ENCODE measurements at regions not wholly inside any gene's neighbourhood (a gene's known extent, or its start where the extent isn't known, plus 50 kb on each side); places are given as distances from the start of the nearest gene placed in this dataset.

DNA sequence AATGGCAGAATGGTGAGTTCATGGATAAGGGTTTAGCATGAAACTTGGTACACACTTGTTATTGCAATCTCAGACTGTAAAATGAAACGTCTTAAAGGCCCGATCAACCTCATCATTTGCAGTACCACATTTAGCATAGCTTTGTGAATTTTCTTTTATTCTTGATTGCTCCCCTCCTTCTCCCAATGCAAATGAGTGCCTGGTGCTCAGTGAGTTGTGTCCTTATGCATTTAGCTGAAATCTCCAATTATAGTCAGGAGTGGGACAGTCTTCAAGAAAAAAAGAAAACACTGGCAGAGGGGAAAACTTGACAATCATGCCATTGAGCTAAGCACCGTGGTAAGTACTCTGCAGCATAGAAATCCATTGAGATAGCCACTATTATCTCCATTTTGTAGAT lies 161.0 kb upstream of the HMCN1 start:
- H3K4me2 ChIP-seq (ENCODE audit: insufficient read depth, low read length) = no peak overlapping the region
- DNase-seq (no peak), ATAC-seq (ENCODE audit: insufficient read depth, low read depth) (no peak)
- no peak for TF ChIP-seq EZH2 (IDR thresholded peaks at IDR 0.05; ENCODE audit: borderline replicate concordance, low read depth, low read length, severe bottlenecking)
- TF ChIP-seq, protein P1, sequence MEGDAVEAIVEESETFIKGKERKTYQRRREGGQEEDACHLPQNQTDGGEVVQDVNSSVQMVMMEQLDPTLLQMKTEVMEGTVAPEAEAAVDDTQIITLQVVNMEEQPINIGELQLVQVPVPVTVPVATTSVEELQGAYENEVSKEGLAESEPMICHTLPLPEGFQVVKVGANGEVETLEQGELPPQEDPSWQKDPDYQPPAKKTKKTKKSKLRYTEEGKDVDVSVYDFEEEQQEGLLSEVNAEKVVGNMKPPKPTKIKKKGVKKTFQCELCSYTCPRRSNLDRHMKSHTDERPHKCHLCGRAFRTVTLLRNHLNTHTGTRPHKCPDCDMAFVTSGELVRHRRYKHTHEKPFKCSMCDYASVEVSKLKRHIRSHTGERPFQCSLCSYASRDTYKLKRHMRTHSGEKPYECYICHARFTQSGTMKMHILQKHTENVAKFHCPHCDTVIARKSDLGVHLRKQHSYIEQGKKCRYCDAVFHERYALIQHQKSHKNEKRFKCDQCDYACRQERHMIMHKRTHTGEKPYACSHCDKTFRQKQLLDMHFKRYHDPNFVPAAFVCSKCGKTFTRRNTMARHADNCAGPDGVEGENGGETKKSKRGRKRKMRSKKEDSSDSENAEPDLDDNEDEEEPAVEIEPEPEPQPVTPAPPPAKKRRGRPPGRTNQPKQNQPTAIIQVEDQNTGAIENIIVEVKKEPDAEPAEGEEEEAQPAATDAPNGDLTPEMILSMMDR (IDR thresholded peaks at IDR 0.05; ENCODE audit: borderline replicate concordance, extremely low read depth, low read length, poor library complexity, severe bottlenecking) = no peak
- no peaks in the 10 kb centered on the region for H3K9me3 ChIP-seq (ENCODE audit: insufficient read depth, low read length, severe bottlenecking)
- H3K36me3 ChIP-seq (ENCODE audit: insufficient read depth, low read length) = no peaks in the 10 kb centered on the region
- no peak overlapping the region for H3K27ac ChIP-seq (ENCODE audit: low read length)
- H3K4me1 ChIP-seq (ENCODE audit: insufficient read depth, low read length) = no peaks in the 10 kb centered on the region
- H2AFZ ChIP-seq (ENCODE audit: low read depth, low read length) = no peak overlapping the region
- H3K9ac ChIP-seq (ENCODE audit: low read depth, low read length) = no peak overlapping the region
- no peaks in the 10 kb centered on the region for H4K20me1 ChIP-seq (ENCODE audit: insufficient read depth, low read length)
- H3K27me3 ChIP-seq (ENCODE audit: insufficient read depth, low read length, poor library complexity) = no peaks in the 10 kb centered on the region
- no peaks in the 10 kb centered on the region for H3K79me2 ChIP-seq (ENCODE audit: insufficient read depth, low read length)
- no peak overlapping the region for H3K4me3 ChIP-seq (ENCODE audit: low read depth in 1 of 2, low read length in 2 of 2)

DNA sequence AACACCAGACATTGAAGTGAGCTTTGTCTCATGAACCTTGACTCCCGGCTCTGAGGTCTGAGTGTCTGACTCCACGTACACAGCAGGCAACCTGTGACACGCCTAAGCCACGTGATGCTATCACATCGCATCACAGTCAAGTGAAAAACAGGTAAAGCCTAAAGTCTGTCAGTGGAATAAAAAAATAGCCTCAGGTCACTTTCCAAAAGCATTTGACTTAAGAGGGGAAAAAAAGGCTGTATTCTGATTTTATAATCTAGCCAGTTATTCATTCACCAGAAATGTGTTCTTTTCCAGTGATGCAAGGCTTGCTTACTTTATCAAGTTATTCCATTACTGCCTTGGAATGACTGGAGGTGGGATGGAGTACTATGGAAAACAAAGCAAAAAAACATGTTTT lies 163.2 kb upstream of the HMCN1 start:
- H3K4me3 ChIP-seq (ENCODE audit: low read depth in 1 of 2, low read length in 2 of 2) = no peak overlapping the region
- H3K4me1 ChIP-seq (ENCODE audit: insufficient read depth, low read length) = peaks cover 10% of the 10 kb centered on the region
- H3K79me2 ChIP-seq (ENCODE audit: insufficient read depth, low read length) = no peaks in the 10 kb centered on the region

DNA sequence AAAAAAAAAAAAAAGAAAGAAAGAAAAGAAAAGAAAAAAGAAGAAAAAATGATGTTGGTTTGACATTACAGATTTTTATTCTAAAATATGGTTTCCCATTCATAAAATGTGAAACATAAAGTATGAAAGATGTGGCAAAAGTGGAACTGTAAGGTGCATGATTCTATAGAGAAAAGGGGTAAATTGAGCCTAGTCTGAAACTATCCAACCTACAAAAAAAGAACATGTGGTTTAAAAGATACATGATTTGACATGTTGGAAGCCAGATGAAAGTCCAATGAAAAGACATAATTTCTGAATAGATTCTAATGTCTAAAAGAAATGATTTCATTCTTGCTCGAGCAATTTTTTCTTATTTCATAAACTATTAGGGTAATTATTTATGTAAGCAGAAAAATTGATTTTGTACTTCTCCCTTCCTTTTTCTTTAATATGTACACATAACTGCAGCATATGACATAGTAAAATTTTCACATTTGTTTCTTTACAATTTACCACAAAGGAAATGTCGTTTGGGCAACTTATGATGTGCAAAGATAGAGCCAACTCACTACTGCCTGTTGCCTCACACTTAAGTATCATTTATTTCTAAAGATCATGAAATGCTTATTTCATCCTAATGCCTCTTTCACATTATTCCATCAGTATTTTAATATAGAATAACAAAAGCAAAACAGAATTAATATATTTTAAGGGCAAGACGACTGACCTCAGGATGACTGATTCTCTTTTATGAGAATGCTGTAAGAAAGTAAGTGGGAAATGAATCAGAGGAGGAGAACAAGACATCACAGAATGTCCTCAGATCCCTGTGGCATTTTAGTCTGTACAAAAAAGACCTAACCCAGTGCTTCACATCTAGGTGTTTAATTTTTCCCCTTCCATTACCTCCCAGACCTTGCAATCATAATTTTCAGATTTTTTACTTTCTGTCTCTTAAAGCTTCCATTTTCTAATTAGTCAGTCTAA lies 165.8 kb upstream of the HMCN1 start:
- peaks cover 10% of the 10 kb centered on the region for H3K4me1 ChIP-seq (ENCODE audit: insufficient read depth, low read length)
- DNase-seq = no peak
- H3K27ac ChIP-seq (ENCODE audit: low read length) = no peak overlapping the region

More for the DNA sequence above, 163.2 kb upstream of the HMCN1 start:
- Histone ChIP-seq H3K36me3 (ENCODE audit: insufficient read depth, low read length) (no peaks in the 10 kb centered on the region), H3K4me2 (ENCODE audit: insufficient read depth, low read length) (no peak overlapping the region), H4K20me1 (ENCODE audit: insufficient read depth, low read length) (no peaks in the 10 kb centered on the region), H3K9ac (ENCODE audit: low read depth, low read length) (no peak overlapping the region), H3K27me3 (ENCODE audit: insufficient read depth, low read length, poor library complexity) (no peaks in the 10 kb centered on the region), H2AFZ (ENCODE audit: low read depth, low read length) (no peak overlapping the region), H3K9me3 (ENCODE audit: insufficient read depth, low read length, severe bottlenecking) (no peaks in the 10 kb centered on the region), H3K27ac (ENCODE audit: low read length) (no peak overlapping the region)
- TF ChIP-seq EZH2 (IDR thresholded peaks at IDR 0.05; ENCODE audit: borderline replicate concordance, low read depth, low read length, severe bottlenecking) = no peak
- TF ChIP-seq, protein P1 (IDR thresholded peaks at IDR 0.05; ENCODE audit: borderline replicate concordance, extremely low read depth, low read length, poor library complexity, severe bottlenecking) = no peak
- DNase-seq = no peak
- ATAC-seq (ENCODE audit: insufficient read depth, low read depth) = no peak

More for the DNA sequence above, 165.8 kb upstream of the HMCN1 start:
- no peak overlapping the region for H3K4me2 ChIP-seq (ENCODE audit: insufficient read depth, low read length)
- ATAC-seq (ENCODE audit: insufficient read depth, low read depth) = no peak
- H3K4me3 ChIP-seq (ENCODE audit: low read depth in 1 of 2, low read length in 2 of 2) = no peak overlapping the region
- no peaks in the 10 kb centered on the region for H3K79me2 ChIP-seq (ENCODE audit: insufficient read depth, low read length)
- H3K9me3 ChIP-seq (ENCODE audit: insufficient read depth, low read length, severe bottlenecking) = no peaks in the 10 kb centered on the region
- H3K36me3 ChIP-seq (ENCODE audit: insufficient read depth, low read length) = no peaks in the 10 kb centered on the region
- TF ChIP-seq, protein P1 (IDR thresholded peaks at IDR 0.05; ENCODE audit: borderline replicate concordance, extremely low read depth, low read length, poor library complexity, severe bottlenecking) = no peak
- no peak for TF ChIP-seq EZH2 (IDR thresholded peaks at IDR 0.05; ENCODE audit: borderline replicate concordance, low read depth, low read length, severe bottlenecking)
- no peak overlapping the region for H3K9ac ChIP-seq (ENCODE audit: low read depth, low read length)
- no peaks in the 10 kb centered on the region for H3K27me3 ChIP-seq (ENCODE audit: insufficient read depth, low read length, poor library complexity)
- no peak overlapping the region for H2AFZ ChIP-seq (ENCODE audit: low read depth, low read length)
- H4K20me1 ChIP-seq (ENCODE audit: insufficient read depth, low read length) = no peaks in the 10 kb centered on the region
